GM18508 (cell line): ENCODE measurements at regions not wholly inside any gene's neighbourhood (a gene's known extent, or its start where the extent isn't known, plus 50 kb on each side); places are given as distances from the start of the nearest gene placed in this dataset.
"Not testable (repeated sequence)": the region's sequence is repeated elsewhere in the genome, so short reads cannot be mapped to it uniquely, and the experiment has no call there.

Experiments used
- ATAC-seq: cut with Tn5 transposase; IDR thresholded peaks from one replicate; pipeline ENCODE4 v1.9.1; 2021; ENCODE audit warnings: moderate number of reproducible peaks; ENCODE audit not compliant: insufficient read depth, unreplicated experiment

- no peak for ATAC-seq
These were observed 511.5 kb upstream of the PTBP2 start for GRCh38 chr1:96210054-96210453.

GRCh38 chr1:96211202-96211601 lies 510.4 kb upstream of the PTBP2 start:
- no peak for ATAC-seq

GRCh38 chr1:96214982-96215381 lies 506.6 kb upstream of the PTBP2 start:
- no peak for ATAC-seq

GRCh38 chr1:96220651-96221050 lies 500.9 kb upstream of the PTBP2 start:
- no peak for ATAC-seq

- ATAC-seq = no peak
These were observed 498.9 kb upstream of the PTBP2 start for GRCh38 chr1:96222701-96223100.

GRCh38 chr1:96224229-96224628 lies 497.4 kb upstream of the PTBP2 start:
- ATAC-seq = not testable (repeated sequence)

GRCh38 chr1:96233422-96233821 lies 488.2 kb upstream of the PTBP2 start:
- ATAC-seq = no peak

GRCh38 chr1:96234299-96234698 lies 487.3 kb upstream of the PTBP2 start:
- no peak for ATAC-seq

GRCh38 chr1:96236156-96236739 lies 485.3 kb upstream of the PTBP2 start:
- no peak for ATAC-seq

GRCh38 chr1:96238426-96238825 lies 483.2 kb upstream of the PTBP2 start:
- no peak for ATAC-seq

- no peak for ATAC-seq
These were observed 481.1 kb upstream of the PTBP2 start for GRCh38 chr1:96240438-96240837.

GRCh38 chr1:96253246-96254035 lies 468.1 kb upstream of the PTBP2 start:
- ATAC-seq = no peak

GRCh38 chr1:96256130-96256790 lies 465.3 kb upstream of the PTBP2 start:
- ATAC-seq = no peak

GRCh38 chr1:96259399-96259798 lies 462.2 kb upstream of the PTBP2 start:
- ATAC-seq = no peak

- no peak for ATAC-seq
These were observed 440.1 kb upstream of the PTBP2 start for GRCh38 chr1:96281491-96281890.

- no peak for ATAC-seq
These were observed 431.6 kb upstream of the PTBP2 start for GRCh38 chr1:96290033-96290432.

GRCh38 chr1:96290801-96291200 lies 430.8 kb upstream of the PTBP2 start:
- ATAC-seq = no peak

- ATAC-seq = no peak
These were observed 430.1 kb upstream of the PTBP2 start for GRCh38 chr1:96291468-96291867.

- no peak for ATAC-seq
These were observed 429.4 kb upstream of the PTBP2 start for GRCh38 chr1:96292141-96292540.

- ATAC-seq = no peak
These were observed 424.6 kb upstream of the PTBP2 start for GRCh38 chr1:96296991-96297390.

GRCh38 chr1:96306809-96307560 lies 414.6 kb upstream of the PTBP2 start:
- ATAC-seq = no peak
